Uterus (tissue), 2 donors: ENCODE measurements at regions not wholly inside any gene's neighbourhood (a gene's known extent, or its start where the extent isn't known, plus 50 kb on each side); places are given as distances from the start of the nearest gene placed in this dataset.

Experiments
- CTCF ChIP-seq, 4 experiments: fragments of 200-600 bp in 2 of 4; fragments of 450-650 bp in 2 of 4; sonication (generic) in 2 of 4; IDR thresholded peaks; one replicate each; pipeline ENCODE4 v1.5.1; 2016 to 2019; ENCODE audit warnings: antibody characterized with exemption in 4 of 4, mild to moderate bottlenecking in 2 of 4, moderate library complexity in 1 of 4
- POLR2A ChIP-seq, 2 donors: fragments of 450-650 bp; IDR thresholded peaks; one replicate each; pipeline ENCODE4 v1.6.1; 2016; ENCODE audit warnings: antibody characterized with exemption in 2 of 2, mild to moderate bottlenecking in 1 of 2, moderate library complexity in 1 of 2

GRCh38 chr20:55353206-55353605 is 652.1 kb downstream of the CBLN4 start:
- no peak for TF ChIP-seq CTCF (IDR thresholded peaks at IDR 0.05)
- no peak for TF ChIP-seq POLR2A (IDR thresholded peaks at IDR 0.05)
